Epidermal melanocyte (primary cell): ENCODE measurements at regions not wholly inside any gene's neighbourhood (a gene's known extent, or its start where the extent isn't known, plus 50 kb on each side); places are given as distances from the start of the nearest gene placed in this dataset.
"Not testable (repeated sequence)": the region's sequence is repeated elsewhere in the genome, so short reads cannot be mapped to it uniquely, and the experiment has no call there.

Experiments
- DNase-seq: peaks from one replicate; pipeline ENCODE4 v3.0.0; 2011; ENCODE audit warnings: low spot score; ENCODE audit not compliant: insufficient read length

DNA sequence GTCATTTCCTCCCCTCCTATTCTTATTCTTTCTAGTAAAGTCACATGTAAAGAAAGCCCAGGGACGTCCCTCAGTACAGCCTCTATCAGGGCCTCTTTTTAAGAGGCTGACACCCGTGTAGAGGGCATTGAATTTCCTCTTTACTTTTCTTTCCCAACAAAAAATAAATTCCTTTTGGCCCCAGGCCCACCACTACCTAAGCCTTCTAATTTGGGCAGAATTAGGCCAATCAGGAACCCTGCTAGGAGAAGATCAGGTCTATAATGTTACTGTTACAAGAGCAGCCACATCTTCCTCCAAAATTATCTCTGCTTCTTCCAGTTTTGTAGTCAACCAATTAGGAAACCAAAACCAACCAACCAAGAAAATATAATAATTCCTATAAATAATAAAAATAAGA lies 189.6 kb upstream of the NREP start:
- no peak for DNase-seq

DNA sequence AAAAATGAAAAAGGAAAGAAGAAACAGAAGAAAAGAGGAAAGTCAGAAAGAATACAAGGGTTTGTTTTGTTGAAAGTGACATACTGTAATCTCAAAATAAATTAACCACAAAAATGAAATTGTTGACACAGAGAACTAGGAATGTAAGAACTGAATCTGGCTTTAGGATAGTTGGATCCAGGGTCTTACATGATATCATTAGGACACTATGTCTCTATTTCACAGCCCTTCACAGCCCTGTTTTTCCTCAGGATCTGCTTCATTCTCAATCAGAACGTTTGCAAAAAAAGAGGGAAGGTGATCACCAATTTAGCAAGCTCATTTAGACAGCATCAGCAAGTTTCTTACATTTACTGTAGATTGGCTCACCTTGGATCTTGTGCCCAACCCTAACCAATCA lies 188.5 kb upstream of the NREP start:
- DNase-seq = no peak

DNA sequence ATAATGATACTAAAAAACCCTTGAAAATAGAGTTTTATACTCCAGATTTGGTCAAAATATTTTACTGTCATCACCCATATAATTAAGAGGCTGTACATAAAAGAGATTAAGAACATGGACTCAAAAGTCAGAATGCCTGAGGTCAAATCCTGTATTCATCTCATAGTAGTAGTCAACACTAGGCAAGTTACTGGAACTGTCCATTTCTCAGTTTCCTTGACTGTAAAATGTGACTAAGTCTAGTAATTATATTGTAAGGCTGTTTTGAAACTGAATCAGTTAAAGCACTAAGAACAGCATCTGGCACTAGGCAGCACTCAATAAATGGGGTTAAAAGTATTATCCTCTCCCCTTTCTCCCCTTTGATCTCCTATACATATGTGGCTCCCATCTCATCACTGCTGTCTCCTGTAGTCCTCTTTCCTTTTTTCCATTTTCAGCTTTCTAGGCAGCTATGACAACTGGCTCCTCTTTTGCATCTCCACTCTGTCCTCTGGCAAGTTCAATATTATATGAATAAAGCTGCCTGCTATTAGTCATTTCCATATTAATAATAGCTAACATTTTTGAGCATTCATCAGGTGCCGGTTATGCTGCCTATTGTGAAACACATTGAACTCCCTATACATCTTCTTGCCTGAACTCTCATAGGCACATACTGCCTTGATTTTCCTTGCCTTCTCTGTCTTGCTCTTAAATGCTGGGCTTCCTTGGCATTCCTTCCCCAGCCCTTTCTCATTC lies 185.8 kb upstream of the NREP start:
- no peak for DNase-seq

DNA sequence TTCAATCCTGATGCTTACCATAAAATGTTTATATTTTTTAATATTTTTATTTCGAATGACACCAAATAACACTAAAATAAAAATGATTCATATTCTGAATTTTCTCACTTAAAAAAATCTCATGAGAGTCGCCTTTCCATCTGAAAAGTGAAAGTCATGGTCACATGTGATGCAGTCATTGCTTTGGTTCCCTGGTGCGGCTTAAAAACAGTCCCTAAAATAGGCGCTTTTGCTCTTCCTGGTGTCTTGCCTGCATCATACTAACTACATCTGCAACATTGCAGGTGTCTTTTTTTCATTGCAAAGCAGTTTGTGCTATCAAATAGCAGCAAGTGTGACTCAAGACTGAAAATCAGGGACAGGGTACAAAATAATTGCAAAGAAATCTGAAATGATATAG lies 185.2 kb upstream of the NREP start:
- no peak for DNase-seq

DNA sequence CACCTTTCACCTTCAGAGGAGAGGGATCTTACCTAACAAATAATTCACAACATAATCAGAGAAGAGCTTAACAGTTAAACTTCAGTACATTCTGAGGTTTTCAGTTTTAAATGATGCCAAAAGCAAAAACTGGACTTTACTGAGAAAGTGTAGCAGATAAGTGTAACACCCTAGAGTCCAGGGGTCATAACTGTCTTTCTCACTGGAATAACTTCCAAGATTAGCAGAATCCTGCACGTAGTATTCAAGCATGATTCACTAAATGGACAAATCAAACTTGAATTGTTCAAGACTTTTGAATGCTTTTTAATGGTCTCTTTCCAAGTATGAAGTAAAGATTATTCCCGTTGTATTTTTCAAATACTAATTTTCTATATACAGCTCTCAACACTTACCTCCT lies 180.1 kb upstream of the NREP start:
- no peak for DNase-seq

DNA sequence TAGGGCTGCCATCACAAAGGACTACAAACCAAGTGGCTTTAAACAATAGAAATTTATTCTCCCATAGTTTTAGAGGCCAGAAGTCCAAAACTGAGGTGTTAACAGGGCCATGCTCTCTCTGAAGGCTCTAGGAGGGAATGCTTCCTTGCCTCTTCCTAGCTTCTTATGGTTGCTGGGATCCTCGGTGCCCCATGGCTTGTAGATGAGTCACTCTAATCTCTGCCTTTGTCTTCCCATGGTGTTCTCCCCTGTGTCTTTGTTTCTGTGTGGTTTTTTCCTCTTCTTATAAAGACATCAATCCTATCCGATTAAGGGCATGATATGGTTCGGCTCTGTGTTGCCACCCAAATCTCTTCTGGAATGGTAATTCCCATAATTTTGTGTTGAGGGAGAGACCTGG lies 178.8 kb upstream of the NREP start:
- DNase-seq = no peak

DNA sequence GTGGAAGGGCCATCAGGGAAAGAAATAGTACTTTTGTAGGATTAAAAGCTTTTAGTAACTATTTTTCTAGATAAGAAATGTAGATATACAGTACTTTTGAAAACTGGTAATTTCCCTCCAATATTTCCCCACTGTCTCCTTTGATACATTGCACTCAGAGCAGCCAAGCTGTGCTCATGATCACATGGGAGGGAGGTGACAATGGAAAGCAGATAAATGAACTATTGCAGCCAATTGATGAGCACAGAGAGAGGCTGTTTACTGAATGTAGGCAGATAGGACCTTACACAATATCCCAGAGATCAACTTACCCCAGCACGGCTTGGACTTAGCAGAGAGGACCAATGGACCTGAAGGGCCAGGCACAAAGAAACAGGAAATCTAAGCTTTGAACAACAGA lies 178.0 kb upstream of the NREP start:
- DNase-seq = no peak

DNA sequence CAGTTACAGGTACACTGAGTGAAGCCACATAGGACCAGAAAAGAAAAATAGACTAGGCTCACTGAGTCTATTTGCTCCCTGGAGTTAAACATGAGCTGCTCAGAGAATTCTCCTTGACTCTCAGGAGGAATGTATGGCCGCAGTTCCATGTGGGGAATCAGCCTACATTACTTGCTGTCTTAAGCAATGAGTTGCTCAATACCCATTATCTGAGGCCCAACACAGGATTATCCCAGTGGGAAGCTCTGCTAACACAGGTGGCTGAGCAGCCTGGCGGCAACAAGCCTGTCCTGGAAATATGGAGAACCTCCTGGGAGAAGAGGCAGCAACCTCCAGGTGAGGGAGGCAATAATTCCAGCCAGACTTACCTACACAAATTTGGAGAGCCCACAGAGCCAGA lies 177.5 kb upstream of the NREP start:
- DNase-seq = no peak

DNA sequence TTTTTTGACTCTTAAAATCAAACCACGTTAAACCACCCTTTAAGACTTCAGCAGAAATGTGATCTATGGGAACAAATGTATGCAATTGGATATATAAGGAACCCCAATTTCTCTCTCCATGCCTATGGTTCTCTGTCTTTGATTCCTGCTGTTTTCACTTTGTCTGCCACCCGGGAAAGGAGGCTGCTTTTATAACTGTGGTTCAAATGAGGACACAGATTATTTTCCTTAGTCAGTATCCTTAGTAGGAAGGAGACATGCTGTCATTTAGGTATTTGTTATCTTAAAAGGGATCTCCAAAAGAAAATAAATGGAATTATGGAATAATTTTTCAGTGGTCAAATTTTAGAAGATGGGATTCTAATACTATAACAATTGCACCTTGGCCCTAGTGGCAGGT lies 176.1 kb upstream of the NREP start:
- DNase-seq = no peak

DNA sequence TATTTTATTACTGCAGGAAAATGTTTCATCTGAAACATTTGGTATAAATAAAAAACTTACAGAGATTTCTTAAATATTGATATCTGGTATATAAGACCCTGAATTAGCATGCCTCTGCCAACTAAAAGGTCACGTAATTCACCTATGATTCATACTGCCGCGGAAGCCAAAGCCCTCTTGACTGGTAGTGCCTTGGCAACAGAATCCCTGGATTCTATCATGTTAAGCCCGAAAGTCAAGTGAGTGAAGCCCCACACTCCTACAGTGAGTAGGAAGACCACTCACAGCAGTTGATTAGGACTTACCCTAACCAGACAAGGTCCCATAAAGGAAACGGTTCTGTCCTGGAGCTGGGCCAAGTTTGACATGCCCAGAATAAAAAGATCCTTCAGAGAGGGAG lies 175.6 kb upstream of the NREP start:
- no peak for DNase-seq

DNA sequence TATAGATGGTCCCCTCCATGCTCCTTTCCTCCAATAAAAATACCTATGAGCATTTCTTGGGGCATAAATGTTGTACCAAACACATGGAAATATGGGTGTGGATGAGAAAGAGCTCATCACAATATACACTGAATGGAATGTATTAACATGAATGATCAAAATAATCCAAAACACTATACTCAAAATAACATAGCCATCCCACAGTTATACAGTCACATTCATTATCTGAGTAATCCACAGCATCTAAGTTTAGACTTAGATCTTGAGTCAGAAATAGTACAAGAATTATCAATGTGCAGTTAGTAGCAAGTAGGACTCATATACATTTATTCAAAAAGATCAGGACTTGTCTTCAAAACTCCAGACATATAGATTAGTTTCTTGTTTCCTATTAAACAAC lies 175.2 kb upstream of the NREP start:
- no peak for DNase-seq

DNA sequence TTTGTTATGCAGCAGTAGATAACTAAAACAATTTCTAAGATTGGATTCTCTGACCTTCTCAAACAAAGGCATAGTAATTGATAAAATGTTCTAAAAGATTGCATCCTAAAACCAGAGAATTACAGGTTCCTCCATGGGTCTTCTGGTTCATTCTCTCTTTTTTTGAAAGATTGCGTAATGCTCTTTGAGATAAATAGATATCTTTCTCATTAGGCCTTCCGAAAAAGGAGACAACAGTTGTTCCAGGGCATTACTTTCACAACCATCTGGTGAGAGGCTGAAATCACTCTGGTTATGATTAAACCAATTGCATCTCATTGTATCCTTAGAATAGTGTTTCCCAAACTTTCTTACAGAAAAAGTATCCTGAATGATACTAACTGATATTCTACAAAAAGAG lies 174.7 kb upstream of the NREP start:
- no peak for DNase-seq

DNA sequence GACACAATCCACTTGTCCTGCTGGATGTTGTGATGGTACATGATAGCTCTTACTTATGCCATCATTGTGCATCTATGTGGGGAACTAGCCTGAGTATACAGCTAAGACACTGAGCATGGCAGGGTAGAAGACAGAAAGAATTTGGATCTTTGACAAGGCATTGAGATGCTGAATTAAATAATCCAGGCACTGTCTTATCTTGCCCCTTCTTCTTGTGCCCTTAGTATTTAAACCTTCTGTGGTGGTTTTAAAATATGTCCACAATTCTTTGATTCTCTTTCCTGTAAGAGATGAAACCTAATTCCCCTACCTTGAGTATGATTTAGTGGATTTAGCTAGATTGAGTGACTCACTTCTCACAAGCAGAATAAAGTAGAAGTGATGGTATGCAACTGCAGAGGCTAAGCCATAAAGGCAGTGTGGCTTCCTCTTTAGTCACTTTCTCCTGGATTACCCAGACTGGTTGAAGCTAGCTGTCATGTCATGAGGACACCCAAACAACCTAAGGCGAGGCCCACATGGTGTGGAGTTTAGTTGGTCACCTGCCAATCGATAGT lies 174.0 kb upstream of the NREP start:
- no peak for DNase-seq

DNA sequence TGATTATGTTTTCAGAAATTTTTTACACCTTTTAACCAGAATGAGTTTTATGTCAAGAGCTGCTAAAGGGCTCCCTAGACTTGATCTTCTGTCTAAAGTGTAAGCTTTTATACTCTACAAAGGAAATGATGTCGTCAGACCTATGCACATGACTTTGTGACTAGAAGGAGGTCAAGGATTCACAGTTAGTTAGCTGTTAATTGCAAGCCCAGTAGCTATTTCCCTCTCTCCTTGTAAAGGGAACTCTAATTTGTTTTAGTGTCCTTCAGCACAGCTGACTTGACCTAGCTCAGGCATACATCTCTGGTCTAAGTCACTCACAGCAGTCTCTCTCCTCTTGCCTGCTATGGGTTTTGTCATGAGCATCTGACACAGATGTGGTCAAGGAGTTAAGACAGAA lies 173.5 kb upstream of the NREP start:
- no peak for DNase-seq

DNA sequence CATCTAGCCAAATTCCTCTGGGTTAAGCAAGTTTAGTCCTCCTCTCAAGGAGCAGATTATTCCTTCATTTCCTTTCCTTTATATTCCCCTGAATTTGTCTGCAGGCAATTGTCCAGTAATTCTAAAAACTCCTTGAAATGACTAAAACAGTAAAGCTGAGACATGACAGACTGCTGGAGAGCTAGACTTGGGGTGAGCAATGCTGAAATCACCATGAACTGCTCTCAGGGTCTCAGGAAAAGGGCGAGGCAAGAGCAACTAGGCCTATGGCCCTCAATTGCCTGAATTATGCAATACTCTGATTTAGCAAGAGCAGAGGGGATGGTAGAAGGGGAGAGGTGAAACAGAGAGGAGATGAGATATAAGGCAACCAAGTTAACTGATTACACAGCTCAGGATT lies 172.9 kb upstream of the NREP start:
- DNase-seq = no peak

DNA sequence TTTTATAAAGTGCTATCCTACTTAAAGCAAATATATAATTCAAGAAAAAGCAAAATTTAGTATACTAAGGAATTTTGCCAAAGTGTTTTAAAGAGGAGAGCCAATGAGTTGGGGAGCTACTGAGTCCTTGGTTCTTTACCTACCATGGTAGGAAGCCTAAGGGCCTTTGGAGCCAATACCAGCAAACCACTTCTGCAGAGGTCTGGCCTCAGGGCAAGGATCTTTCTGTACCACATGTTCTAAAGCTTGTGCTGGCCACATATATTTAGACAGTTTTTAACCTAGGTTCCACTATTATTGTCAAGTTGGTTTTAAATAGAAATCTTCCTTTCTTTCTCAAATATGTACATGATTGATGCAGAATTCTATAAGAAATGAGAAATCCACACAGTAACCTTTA lies 172.3 kb upstream of the NREP start:
- no peak for DNase-seq

DNA sequence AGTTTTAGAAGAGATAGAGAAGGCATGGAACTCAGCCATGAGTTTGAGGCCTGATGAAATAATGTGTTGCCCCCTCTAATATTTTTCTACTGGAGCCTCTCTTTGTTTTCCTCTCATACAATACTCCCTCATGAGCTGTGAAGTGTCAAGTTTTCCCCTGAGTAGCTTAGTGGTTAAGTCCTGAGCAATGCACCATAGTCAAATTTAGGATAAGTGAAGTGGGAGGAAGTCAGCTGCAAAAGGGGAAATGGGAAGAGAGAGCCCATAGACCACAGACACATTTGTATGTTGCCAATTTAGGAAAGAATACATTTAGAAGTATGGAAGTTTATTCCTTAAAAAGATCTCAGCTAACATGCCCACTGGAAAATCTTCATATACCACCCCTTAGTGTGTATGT lies 171.5 kb upstream of the NREP start:
- DNase-seq = no peak

DNA sequence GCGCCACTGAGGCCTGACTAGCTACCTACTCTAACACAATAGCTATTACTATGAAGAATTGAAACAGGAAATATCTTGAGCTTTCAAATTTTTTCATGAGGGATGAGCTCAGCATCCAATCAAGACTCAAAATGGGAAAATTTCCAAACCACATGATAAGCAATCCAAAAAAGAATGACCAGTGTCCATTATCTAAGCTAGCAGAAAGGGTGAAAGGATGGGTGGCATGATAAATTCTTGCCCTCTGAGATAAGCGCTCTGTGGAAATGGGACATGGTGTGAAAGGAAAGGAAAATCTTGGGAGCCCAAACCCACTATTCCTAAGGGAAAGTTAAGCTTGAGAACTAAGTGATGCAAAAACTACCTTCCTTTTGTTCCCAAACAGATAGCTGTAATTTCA lies 170.2 kb upstream of the NREP start:
- DNase-seq = no peak

DNA sequence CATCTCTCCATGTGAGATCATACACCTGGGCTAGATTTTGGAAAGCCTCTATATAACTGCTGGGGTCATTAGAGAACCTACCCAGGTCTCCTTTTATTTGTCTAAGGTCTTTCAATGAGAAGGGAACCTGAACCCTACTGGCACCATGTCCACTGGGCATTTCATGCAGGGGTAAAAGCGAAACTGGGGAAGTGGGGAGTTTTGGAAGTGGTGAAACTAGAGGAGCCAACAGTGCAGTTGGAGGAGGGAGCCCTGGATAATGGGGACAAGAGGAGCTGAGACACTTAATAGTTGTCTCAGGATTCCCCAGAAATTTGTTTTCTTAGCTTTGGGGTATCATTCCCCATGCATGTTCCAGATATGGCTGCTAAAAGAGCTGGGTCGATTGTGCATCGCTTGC lies 169.0 kb upstream of the NREP start:
- no peak for DNase-seq

DNA sequence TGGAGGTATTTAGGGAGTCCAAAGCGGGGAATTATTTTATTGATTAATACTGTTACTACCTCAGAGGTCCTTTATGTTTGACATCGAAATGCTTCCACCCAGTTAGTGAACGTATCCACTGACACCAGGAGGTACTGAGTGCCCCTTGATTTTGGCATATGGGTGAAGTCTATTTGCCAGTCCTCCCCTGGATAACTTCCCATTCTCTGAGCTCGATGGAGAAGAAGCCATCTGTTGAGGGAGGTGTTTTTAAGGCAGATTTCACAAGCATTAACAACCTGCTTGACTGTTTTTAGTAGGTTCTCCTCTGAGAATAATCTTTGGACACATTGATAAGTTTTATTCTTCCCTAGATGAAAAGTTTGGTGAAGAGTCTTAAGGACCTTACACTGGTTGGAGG lies 165.3 kb upstream of the NREP start:
- DNase-seq = no peak

DNA sequence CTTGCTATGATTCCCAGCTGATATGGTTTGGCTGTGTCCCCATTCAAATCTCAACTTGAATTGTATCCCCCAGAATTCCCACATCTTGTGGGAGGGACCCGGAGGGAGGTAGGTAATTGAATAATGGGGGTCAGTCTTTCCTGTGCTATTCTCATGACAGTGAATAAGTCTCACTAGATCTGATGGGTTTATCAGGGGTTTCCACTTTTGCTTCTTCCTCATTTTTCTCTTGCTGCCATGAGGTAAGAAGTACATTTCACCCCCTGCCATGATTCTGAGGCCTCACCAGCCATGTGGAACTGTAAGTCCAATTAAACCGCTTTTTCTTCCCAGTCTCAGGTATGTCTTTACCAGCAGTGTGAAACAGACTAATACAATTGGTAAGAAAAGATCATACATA lies 164.7 kb upstream of the NREP start:
- not testable (repeated sequence) for DNase-seq

DNA sequence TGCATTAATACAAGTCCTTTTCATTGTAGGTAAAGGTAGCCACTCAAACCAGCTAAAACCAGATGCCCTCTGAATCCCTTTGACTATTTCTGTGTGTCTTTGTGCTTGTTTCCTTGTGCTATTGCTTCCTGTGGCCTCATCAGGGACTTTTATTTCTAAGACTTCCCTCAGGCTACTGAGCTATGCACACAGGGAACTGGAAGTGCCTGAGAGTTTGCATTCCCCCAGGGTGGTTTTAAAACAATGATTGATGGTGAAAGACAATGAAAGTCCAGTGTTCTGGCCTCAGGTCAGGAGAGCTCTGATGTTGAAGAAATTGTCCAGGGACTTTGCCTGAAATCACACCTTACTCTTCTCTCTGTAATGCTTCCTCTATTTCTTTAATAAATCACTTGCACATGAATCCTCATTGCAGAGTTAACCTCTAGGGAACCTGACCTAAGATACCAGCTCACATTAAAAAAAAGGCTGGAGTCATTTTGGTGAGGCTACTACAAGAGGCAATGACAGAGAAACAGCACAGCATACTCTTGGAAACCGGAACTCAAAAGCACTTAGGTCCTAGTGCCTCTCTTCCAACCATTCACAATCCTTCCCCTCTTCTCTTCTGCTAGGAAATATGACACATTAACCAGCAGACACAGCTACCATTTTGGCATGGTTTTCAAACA lies 158.1 kb upstream of the NREP start:
- no peak for DNase-seq

DNA sequence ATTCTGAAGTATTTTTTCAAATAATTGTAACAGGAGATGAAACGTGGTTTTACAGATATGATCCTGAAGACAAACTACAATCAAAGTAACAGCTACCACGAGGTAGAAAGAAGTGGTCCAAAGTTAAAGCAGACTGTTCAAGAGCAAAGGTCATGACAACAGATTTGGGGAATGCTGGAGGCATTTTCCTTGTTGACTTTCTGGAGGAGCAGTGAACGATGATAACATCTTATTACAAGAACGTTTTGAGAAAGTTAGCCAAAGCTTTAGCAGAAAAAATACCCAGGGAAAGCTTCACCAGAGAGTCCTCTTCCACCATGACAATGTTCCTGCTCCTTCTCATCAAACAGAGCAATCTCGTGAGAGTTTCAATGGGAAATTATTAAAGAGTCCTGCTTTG lies 145.4 kb upstream of the NREP start:
- DNase-seq = no peak
